ENCODE measurements at regions not wholly inside any gene's neighbourhood (a gene's known extent, or its start where the extent isn't known, plus 50 kb on each side); places are given as distances from the start of the nearest gene placed in this dataset.

DNA sequence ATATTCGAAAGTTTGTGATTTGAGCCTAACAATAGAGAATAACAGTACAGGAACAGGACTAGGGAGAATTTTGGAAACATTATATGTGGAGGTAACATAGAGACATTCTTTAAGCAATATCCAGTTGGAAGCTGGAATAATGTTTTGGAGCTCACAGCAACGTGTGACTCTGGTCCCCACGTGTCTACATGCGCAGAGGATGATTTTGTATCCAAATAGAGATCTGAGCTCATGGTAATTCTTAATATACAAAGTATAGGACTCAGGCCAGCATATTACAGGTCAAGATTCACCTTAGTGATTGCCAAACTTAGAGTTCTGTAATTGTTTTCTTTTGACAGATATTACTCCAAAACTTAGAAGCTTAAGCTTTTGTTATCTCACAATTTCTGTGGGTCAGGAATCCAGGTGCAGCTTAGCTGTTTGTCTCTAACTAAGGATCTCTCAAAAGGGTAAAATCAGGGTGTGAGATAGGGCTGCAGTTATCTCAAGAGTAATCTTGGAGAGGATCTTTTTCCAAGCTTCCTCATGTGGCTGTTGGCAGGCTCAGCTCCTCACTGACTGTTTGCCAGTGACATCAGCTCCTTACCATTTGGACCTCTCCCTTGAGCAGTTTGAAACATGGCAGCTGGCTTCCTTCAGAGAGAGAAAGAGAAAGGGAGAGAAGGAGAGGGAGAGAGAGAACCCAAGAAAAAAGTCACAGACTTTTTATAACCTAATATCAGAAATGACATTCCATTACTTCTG lies 272.0 kb upstream of the ZNF462 start:
- no peak for DNase-seq (ENCODE audit: low read depth, low spot score)

DNA sequence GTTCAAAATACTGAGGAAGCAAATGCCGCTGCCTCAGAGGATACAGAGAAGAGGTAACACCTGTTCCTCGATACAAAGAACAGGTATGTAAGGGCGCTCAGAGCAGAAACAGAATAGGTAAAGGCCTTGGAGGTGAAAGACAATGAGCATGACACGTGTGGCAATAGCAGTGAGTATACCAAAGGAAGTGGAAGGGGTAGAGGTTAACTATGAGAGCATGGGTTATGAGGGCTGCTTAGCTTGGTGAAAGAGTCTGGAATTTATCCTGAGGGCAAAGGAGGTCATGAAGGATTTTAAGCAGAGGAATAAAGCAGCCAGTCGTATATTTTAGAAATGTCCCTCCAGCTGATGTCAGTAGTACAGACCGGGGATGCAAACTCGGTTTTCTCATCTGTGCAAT lies 269.8 kb upstream of the ZNF462 start:
- no peak for DNase-seq (ENCODE audit: low read depth, low spot score)

DNA sequence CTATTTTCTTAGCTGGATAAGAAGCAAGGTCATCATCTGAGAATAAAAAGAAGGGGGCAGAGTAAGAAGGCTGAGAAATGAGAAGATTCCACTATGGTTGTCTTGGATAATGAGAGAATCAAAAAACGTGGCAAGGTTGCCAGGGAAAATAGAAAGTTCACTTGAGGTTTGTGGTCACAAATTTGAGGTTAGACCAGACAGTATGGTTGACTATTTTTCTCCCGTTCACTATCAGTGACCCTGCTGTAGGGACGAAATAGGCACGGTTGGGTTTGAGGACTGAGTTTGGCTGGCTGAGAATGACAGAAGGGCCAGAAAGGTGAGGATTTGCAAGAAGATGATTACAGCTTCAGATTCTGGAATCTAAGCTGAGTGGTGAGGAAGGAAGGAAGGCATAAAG lies 266.0 kb upstream of the ZNF462 start:
- DNase-seq (ENCODE audit: low read depth, low spot score), result no peak

DNA sequence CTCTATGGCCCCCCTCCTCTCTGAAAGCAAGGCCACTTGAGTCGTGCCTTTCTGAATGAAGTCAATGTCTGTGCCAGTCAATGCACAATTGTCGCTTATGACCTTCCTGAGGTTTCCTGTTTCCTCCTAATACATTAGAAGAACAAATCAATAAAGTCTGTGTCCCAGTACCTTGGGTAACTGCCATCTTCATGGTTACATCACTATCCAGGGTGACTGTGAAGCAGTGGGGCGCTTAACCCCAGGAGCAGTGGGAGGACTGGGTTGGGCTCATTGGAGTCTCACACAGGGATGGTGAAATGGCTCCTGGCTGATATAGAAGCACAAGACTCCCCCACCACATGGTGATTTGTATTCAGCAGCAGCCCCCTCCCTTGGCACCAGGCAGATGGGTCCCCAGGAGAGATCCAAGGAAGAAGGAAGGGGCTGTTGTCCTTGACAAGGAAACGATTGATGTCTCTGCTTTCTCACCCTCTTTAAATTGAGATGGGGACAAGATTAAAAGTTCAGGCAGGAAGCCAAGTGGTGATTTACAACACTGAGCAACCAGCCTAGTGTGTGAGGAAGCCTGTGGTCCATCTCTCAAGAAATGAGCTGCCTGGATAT lies 261.9 kb upstream of the ZNF462 start:
- DNase-seq (ENCODE audit: low read depth, low spot score), result no peak

DNA sequence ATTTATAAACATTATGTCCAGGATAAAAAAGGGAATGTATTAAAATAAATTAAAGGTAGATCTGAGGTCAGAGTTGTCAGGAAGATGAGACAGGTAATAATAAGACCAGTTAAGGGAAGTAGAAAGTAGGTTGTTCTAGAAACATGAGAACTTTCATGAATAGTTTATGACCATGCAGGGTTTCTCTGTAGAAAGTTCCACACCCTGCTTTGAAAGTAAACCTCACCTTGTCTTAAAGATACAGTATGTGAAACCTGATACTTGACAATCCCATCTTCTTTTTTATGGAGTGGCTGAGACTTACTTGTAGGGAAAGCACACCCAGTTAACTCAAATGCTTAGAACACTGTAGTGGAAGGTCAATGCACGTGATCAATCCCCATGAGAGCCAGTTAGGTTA lies 260.6 kb upstream of the ZNF462 start:
- DNase-seq (ENCODE audit: low read depth, low spot score), result no peak

DNA sequence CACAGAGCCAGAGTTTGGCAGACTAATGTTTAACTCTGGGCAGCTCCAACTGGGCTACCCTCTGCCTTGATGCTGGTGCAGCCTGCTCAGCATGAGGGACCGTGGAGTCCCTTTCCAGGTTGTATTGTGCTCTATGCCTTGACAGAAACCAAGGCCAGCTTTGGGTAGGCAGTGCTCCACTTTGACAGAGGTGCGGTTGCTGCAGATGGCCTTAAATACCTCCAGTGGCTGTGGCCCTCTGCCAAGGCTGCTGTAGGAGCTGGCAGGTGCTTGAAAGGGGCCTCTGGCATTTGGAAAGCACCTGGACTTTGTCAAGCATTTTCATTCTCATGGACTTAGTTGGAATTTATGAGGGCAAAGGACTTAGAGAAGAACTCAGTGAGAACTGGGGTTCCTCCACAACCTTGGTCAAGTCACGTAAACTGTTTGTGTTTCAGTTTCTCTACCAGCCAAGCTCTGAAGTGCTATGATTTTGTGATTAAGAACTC lies 249.7 kb upstream of the ZNF462 start:
- no peak for DNase-seq (ENCODE audit: low read depth, low spot score)

DNA sequence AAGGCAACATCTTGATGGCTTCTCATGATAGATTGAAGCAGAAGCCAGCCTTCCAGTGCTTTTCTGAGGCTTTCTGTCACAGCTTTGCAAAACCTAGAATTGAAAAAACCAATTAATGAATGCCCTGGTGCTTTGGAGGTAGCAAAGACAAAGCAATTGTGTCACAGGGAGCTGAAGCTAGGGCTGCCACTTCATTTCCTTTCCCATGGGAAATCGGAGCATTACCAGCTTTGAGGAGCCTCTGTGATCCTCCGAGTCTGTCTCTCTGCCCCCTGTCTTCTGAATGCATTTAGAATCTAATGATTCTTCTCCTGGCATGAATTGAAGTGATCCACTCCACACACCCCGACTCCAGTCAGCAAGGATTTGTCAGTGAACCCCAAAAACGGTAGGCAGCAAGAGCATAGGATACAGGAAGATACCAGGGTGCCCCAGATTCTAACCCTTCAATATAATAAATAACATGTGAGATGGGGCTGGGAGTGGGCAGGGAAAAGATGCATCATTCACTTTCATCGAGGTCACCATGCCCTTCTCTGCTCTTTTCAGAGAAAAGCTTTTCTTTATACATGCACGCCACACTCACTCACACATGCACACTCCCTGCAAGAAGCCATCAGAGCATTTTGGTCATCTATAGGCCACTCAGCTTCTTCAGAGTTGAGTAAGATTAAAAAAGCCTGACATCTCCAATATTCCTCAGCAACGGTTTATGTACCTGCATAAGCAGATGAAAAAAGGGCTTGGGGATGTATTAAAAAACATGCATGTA lies 247.7 kb upstream of the ZNF462 start:
- no peak for DNase-seq (ENCODE audit: low read depth, low spot score)

DNA sequence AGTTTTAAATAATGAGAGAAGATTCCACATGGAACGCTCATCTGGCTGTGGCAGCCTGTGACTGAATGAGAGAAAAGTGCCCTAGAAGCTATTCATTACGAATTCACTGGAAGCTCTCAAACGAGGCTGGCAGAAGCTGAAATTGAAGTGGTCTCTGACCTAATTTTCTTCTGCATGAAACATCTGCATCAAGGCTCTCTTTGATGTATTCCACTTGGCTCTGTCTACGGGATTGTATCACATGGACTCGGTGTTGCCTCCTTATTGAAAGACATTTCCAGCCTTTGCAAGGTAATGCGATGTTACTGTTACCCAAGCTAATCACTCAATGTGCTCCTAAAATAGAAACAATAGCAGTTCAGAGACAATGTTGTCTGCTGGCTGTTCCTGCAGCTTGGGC lies 246.9 kb upstream of the ZNF462 start:
- DNase-seq (ENCODE audit: low read depth, low spot score), result no peak

DNA sequence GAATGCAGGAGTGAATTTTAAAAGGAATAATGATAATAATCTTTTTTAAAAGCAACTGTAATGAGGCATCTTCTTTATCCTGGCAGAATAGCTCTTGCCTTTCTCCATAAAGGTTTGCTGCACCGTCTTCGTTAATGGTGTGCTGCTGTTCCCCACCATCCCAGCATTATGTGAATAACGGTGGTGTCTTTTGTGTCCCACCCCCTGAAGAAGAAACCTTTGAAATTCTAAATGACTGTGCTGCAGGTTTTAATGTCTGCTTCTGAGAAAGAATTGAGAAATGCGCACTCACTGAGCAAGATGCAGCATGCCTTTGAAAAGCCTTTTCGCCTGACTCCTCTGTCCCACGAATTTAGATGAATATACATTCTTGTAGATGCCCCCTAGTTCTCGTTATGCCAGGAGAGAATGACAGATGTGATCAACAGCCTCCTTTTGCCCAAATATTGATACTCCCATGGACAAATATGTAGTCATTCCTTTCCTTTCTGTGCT lies 246.1 kb upstream of the ZNF462 start:
- no peak for DNase-seq (ENCODE audit: low read depth, low spot score)

DNA sequence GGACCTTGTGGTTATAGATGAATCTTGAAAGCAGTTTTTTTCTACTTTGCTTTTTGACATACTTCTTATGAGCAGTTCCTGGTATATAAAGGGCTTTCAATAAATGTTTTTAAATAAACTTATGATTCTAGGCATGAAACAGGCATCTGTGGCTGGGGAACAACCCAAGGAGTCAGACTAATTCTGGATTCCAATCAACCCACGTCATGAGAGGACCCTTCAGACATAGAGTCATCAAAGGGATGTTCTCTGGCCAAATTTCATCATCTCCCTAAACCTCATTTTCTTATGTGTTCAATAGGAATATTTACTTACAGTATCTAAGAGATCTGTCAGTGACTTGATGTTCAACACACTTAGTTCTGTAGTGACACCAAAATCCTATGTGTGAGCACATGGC lies 243.8 kb upstream of the ZNF462 start:
- DNase-seq (ENCODE audit: low read depth, low spot score), result no peak

DNA sequence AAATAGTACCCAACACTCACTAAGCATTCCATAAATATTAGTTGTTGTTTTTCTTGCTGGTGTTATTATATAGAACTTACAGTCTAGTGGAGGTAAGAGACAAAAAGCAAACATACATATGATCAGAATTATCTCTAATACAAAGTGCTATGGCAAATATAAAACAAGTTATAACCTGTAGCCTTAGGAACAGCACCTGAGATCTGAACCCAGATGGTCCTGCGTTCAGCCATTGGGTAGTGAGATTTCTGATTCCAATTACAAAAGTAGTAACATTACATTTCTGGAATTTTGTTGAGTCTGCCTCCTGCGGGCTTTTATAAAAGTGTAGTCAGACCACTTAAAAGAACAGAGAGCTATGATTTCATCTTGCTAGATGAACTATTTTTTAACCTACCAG lies 242.9 kb upstream of the ZNF462 start:
- no peak for DNase-seq (ENCODE audit: low read depth, low spot score)

DNA sequence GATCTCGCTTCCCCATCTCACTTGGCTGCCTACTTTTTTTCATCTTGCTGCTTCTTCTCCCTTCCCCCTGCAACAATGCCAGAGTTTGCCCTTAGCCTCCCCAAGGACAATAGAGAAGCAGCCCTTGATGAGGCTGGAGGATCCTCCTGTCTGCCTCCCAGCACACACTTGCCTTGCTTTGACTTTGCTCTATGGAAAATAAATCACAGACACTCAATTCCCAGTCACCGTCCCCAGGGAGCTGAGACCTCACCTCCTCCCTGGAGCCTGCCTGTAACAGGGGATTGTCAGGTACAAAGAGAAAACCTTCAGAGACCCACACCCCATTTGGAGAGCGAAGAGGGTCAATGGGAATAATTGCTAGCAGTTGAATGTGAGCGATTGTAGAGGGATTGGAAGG lies 242.1 kb upstream of the ZNF462 start:
- no peak for DNase-seq (ENCODE audit: low read depth, low spot score)

DNA sequence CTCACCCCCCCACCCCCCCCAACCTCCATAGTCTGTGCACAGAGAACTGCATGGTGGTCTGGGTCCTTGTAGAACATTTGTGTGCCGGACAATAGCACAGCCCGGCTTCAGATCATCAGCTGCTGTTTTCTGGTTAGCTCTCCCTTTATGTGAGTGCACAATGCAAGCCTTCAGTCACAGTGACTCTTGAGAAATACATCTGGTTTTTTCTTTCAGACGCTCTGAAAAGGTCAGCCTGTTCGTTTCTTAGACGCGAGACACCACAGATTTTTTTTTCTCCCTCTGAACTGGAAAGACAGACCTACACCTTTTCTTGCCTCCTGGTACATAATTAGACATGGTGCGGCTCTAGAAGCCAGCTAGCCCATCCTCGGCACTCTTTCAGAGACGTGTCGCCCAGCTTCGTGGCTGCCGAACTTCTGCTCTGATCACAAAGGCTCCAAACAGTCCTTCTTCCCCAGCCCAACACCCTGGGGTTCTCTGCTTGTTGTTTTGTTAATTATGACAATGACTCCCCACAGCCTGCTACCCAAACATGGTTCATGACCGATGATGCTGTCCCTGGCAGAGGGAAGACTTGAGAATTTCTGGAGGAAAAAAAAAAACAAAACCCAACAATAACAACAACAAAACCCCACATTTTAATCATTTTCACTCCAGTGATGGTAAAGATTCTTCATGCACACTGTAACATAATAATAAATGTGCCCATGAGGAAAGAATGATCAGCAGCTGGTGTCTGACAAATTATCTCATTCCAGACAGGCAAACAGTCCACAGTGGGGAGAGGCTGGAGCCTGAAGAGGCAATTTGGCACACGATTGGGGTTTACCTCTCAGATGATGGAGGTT lies 241.4 kb upstream of the ZNF462 start:
- no peak for DNase-seq (ENCODE audit: low read depth, low spot score)

DNA sequence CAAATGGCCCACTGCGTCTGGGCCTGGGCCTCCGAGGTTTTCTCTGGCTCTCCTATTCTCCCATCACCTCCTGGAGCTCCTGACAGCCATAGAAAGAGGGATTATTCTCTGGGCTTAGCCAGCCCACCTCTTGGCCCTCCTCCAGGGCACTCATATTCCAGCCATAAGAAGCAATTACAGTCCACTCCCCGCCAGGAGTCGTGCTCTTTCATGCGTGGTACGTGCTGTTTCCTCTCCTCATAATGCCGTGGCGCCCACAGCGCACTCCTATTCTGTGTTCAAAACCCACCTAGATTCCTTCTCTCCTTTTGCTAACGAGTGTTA lies 240.8 kb upstream of the ZNF462 start:
- DNase-seq (ENCODE audit: low read depth, low spot score), result no peak

DNA sequence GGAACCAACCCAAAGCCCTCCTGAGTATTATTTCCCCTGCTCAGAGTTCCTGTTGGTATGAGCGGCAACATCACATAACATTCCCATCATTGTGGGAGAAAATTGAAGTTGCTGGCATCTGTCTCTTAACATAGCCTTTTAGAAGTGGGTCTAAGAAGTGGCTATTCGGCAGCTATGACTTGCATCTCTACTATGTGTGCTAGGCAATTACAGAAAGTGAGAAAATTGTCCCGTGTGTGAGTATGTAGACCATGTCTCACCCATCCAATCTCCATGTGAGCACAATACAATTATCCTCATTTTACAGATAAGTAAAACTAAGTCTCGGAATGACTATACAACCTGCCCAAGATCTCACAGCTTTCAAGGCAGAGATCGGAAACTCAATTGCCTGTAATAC lies 239.4 kb upstream of the ZNF462 start:
- DNase-seq (ENCODE audit: low read depth, low spot score), result no peak

DNA sequence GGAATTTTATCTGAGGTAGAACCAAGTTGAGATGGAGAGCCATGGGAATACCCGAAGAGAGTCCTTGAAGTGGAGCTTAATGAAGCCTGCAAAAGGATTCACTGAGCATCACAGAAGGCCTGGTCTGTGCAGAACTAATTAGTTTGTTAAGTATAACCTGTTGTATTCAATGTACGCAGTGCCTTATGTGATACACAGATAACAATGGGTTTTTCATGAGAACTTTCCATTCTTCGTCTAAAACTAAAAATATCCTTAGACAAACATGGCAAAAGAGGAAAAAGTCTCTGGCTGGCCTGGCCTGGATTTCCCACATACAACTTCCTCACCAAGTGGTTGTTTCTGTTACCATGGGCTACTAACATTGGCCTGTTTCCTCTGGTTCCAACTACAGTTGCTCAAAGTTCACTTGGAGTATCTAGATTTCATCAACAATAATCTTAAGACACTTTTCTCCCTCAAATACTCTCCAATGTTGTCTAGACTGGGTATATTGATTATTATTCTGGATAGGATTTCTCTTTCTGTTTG lies 237.6 kb upstream of the ZNF462 start:
- no peak for DNase-seq (ENCODE audit: low read depth, low spot score)

DNA sequence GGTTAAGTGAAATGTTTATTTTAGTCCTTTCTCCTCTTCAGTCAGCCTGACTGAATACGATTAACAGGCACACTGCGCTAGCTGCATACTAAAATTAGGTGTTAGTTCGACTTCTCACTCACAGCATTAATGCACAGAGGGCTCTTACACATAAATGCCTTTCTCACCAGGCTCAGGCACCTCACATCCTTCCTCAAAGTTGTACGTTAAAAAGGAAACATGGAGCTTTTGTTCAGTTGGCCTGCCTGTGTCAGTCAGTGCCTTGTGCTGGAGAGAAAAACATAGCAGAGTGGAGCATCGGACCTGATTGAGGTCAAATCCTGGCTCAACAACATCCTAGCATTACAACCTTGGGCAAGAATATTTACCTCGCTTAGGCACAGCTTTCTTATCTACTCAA lies 236.0 kb upstream of the ZNF462 start:
- no peak for DNase-seq (ENCODE audit: low read depth, low spot score)

DNA sequence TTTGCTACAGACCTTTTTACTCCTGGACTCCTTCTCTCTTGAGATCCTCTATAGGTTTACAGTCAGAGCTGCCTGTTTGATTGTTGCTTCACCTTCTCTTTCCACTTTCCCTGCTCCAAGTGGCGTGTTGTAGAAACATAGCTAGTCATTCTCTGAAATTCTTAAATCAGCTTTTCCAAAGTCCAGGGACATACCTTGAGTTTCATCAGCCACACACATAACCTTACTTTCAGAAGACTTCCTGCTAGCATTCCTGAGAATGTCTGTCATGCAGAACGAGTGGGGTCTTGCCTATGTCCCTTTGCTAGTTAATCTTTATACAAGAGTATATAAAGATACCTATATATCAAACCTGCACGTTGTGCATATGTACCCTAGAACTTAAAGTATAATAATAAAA lies 230.3 kb upstream of the ZNF462 start:
- DNase-seq (ENCODE audit: low read depth, low spot score), result no peak

DNA sequence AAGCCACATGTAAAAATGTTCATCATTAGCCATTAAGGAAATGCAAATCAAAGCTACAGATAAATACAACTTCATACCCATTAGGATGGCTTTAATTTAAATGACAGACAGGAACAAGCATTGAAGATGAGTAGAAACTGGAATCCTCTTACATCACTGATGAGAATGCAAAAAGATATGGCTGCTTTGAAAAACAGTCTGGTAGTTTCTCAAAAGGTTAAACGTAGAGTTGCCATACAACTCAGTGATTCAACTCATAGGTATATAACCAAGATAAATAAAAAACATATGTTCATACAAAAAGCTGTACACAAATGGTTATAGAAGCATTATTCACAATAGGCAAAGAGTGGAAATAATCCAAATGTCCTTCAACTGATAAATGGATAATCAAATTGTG lies 228.8 kb upstream of the ZNF462 start:
- no peak for DNase-seq (ENCODE audit: low read depth, low spot score)

DNA sequence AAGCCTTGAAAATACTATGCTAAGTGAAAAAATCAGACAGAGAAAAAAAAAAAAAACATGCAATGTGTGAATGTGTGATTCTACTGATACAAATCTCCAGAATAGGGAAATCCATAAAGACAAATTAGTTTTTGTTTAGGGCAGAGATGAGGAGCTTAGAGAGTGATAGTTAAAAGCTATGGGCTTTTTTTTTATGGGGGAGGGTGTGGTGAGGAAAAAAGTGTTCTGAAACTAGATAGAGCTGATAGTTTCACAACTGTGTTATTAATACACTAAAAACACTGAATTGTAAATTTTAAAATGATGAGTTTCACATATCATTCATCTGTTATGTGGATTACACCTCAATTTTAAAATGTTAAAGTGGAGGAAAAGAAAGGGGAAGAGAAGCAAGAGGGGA lies 228.3 kb upstream of the ZNF462 start:
- DNase-seq (ENCODE audit: low read depth, low spot score), result no peak

DNA sequence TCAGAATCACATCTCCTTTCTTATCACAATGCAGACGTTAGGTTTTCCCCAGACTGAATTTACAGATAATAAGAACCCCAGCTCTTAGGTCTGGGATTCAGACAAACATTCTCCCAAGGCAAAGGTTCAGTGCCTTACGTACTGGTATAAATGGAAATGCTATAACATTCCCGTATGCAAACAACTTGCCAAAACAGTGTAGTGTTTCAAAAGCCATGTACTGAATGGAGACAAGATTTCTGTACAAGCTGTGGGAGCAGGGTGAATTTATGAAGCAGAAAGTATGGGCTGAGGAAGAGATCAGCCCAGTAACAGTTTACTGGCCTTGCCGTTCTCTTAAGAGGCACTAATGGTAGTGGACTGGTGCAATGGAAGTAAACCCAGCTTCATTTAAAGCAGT lies 225.5 kb upstream of the ZNF462 start:
- no peak for DNase-seq (ENCODE audit: low read depth, low spot score)
